MV-4-11 (cell line): ENCODE measurements at regions not wholly inside any gene's neighbourhood (a gene's known extent, or its start where the extent isn't known, plus 50 kb on each side); places are given as distances from the start of the nearest gene placed in this dataset.

Source experiments
- DNase-seq: peaks from one replicate; lab custom pipeline; 2025; lab: John Stamatoyannopoulos, UW

- no peak for DNase-seq
Observed at GRCh38 chr10:101299211-101299610, 54.8 kb upstream of the BTRC start.

- DNase-seq, result peak; percentile 36
Observed at GRCh38 chr10:101301111-101301731, 52.7 kb upstream of the BTRC start.

DNA sequence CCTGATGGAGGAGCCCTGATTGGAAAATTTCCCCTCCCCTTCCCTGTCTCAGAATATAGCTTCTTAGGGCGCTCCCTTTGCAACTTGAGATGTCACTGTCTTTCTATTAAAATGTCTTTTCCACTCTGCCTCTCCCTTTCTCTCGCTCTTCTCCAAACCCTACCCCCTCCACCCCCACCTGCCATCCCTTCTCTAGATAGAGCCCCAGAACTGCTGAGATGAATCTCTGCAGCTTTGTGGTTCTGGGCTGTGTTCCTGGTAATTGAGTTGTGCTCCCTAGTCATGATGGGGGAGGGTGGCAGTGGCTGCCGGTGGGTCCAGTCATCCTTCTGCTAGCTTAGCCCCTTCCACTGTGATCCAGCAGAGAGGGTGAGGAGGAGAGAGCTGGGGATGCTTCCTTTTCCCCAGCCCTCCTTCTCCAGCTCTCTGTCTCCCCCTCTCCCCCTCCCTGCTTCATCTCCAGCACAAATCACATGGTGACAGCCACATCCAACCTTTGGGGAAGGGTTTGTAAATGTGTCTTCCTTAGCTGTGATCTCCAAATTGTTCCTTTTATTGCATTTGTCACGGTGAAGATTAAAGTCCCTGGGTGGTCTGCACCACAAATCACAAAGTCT, 50.8 kb upstream of the BTRC start:
- no peak for DNase-seq
